ENCODE measurements at regions not wholly inside any gene's neighbourhood (a gene's known extent, or its start where the extent isn't known, plus 50 kb on each side); places are given as distances from the start of the nearest gene placed in this dataset.
"Not testable (repeated sequence)": the region's sequence is repeated elsewhere in the genome, so short reads cannot be mapped to it uniquely, and the experiment has no call there.

GRCh38 chr14:86933958-86934595 is 1058.9 kb downstream of the GALC start:
- DNase-seq (ENCODE audit: low spot score), result no peak

- no peak for DNase-seq (ENCODE audit: low spot score)
Observed at GRCh38 chr14:86933460-86933859, 1059.5 kb downstream of the GALC start.

GRCh38 chr14:86915406-86915805 is 1077.6 kb downstream of the GALC start:
- no peak for DNase-seq (ENCODE audit: low spot score)

GRCh38 chr14:86912709-86913108 is 1080.3 kb downstream of the GALC start:
- DNase-seq (ENCODE audit: low spot score), result no peak

- DNase-seq (ENCODE audit: low spot score), result no peak
Observed at GRCh38 chr14:86911486-86911885, 1081.5 kb downstream of the GALC start.

GRCh38 chr14:86905386-86905926 is 1087.5 kb downstream of the GALC start:
- DNase-seq (ENCODE audit: low spot score), result not testable (repeated sequence)

GRCh38 chr14:86902176-86902950 is 1090.6 kb downstream of the GALC start:
- no peak for DNase-seq (ENCODE audit: low spot score)

GRCh38 chr14:86897704-86898513 is 1095.1 kb downstream of the GALC start:
- no peak for DNase-seq (ENCODE audit: low spot score)

GRCh38 chr14:86897224-86897623 is 1095.8 kb downstream of the GALC start:
- DNase-seq (ENCODE audit: low spot score), result no peak

GRCh38 chr14:86896701-86897100 is 1096.3 kb downstream of the GALC start:
- DNase-seq (ENCODE audit: low spot score), result no peak

- DNase-seq (ENCODE audit: low spot score), result no peak
Observed at GRCh38 chr14:86892152-86892956, 1100.6 kb downstream of the GALC start.

- no peak for DNase-seq (ENCODE audit: low spot score)
Observed at GRCh38 chr14:86885280-86885679, 1107.7 kb downstream of the GALC start.

- DNase-seq (ENCODE audit: low spot score), result no peak
Observed at GRCh38 chr14:86884498-86884897, 1108.5 kb downstream of the GALC start.

- DNase-seq (ENCODE audit: low spot score), result no peak
Observed at GRCh38 chr14:86882818-86883217, 1110.2 kb downstream of the GALC start.

GRCh38 chr14:86865934-86866333 is 1127.0 kb downstream of the GALC start:
- no peak for DNase-seq (ENCODE audit: low spot score)

GRCh38 chr14:86858591-86858990 is 1134.4 kb downstream of the GALC start:
- DNase-seq (ENCODE audit: low spot score), result no peak

GRCh38 chr14:86858031-86858430 is 1135.0 kb downstream of the GALC start:
- DNase-seq (ENCODE audit: low spot score), result no peak

- DNase-seq (ENCODE audit: low spot score), result no peak
Observed at GRCh38 chr14:86852530-86852929, 1140.5 kb downstream of the GALC start.

GRCh38 chr14:86847140-86847539 is 1145.8 kb downstream of the GALC start:
- no peak for DNase-seq (ENCODE audit: low spot score)

- no peak for DNase-seq (ENCODE audit: low spot score)
Observed at GRCh38 chr14:86838363-86838762, 1154.6 kb downstream of the GALC start.

GRCh38 chr14:86826661-86827060 is 1166.3 kb downstream of the GALC start:
- DNase-seq (ENCODE audit: low spot score), result no peak
